GM04503 (cell line): ENCODE measurements at regions not wholly inside any gene's neighbourhood (a gene's known extent, or its start where the extent isn't known, plus 50 kb on each side); places are given as distances from the start of the nearest gene placed in this dataset.
A peak's percentile ranks its signal among the peaks of the same experiment; 100 is the strongest.
"Not testable (repeated sequence)": the region's sequence is repeated elsewhere in the genome, so short reads cannot be mapped to it uniquely, and the experiment has no call there.

Experiments used
- DNase-seq: peaks from one replicate; pipeline ENCODE4 v3.0.0-alpha.2; 2012; ENCODE audit warnings: low read depth

GRCh38 chr5:43818394-43818793 is 215.4 kb downstream of the NNT start:
- DNase-seq, result not testable (repeated sequence)

- no peak for DNase-seq
Measured at GRCh38 chr5:43815497-43815896, 212.5 kb downstream of the NNT start.

GRCh38 chr5:43804723-43805122 is 201.7 kb downstream of the NNT start:
- no peak for DNase-seq

- no peak for DNase-seq
Measured at GRCh38 chr5:43804041-43804440, 201.1 kb downstream of the NNT start.

- DNase-seq, result no peak
Measured at GRCh38 chr5:43802651-43803050, 199.7 kb downstream of the NNT start.

- peak; percentile 92 for DNase-seq
Measured at GRCh38 chr5:43802119-43802518, 199.1 kb downstream of the NNT start.

GRCh38 chr5:43798740-43799139 is 195.8 kb downstream of the NNT start:
- DNase-seq, result no peak

GRCh38 chr5:43791880-43792279 is 188.9 kb downstream of the NNT start:
- DNase-seq, result not testable (repeated sequence)

- no peak for DNase-seq
Measured at GRCh38 chr5:43785198-43785597, 182.2 kb downstream of the NNT start.

- DNase-seq, result no peak
Measured at GRCh38 chr5:43780586-43780985, 177.6 kb downstream of the NNT start.

- no peak for DNase-seq
Measured at GRCh38 chr5:43774881-43775399, 172.0 kb downstream of the NNT start.

GRCh38 chr5:43773478-43773844 is 170.5 kb downstream of the NNT start:
- DNase-seq, result peak; percentile 46

GRCh38 chr5:43772764-43773477 is 169.9 kb downstream of the NNT start:
- no peak for DNase-seq

GRCh38 chr5:43772458-43772763 is 169.4 kb downstream of the NNT start:
- DNase-seq, result no peak

- no peak for DNase-seq
Measured at GRCh38 chr5:43771611-43772031, 168.6 kb downstream of the NNT start.

- peak; percentile 92 for DNase-seq
Measured at GRCh38 chr5:43769571-43770355, 166.8 kb downstream of the NNT start.
